ENCODE measurements at regions not wholly inside any gene's neighbourhood (a gene's known extent, or its start where the extent isn't known, plus 50 kb on each side); places are given as distances from the start of the nearest gene placed in this dataset.

- Histone ChIP-seq H3K4me1 (no peaks in the 10 kb centered on the region), H3K36me3 (no peaks in the 10 kb centered on the region), H3K9me3 (replicated peaks) (no peaks in the 10 kb centered on the region), H3K27ac (replicated peaks) (no peak overlapping the region), H3K27me3 (ENCODE audit: low read depth) (no peaks in the 10 kb centered on the region), H3K4me3 (no peak overlapping the region)
- no peak for TF ChIP-seq CTCF (IDR thresholded peaks at IDR 0.05; ENCODE audit: borderline replicate concordance)
- intact Hi-C loops (cut with micrococcal nuclease): no loop called here
- no peak for DNase-seq
Observed at GRCh38 chr7:91557789-91558404, 293.7 kb downstream of the FZD1 start.

DNA sequence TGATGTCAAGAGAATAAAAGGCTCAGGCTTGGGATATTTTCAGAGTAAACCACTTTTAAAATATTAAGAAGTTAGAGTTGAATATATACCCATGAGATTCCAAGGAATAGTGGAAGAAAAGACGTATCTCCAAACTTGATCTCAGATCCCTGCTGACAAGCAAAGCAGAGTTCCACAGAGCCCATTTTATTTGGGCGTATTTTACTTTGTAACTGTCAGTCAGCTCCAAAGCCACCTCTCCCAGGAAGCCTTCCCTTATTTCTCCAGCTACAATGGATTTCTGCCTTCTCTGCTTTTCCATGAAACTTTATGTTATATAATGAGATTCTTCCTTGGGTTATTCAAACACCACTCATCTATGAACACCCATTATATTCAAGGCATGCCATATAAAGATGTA lies 295.7 kb downstream of the FZD1 start:
- Histone ChIP-seq H3K4me3 (no peak overlapping the region), H3K9me3 (replicated peaks) (no peaks in the 10 kb centered on the region), H3K36me3 (no peaks in the 10 kb centered on the region), H3K4me1 (no peaks in the 10 kb centered on the region), H3K27ac (replicated peaks) (no peak overlapping the region), H3K27me3 (ENCODE audit: low read depth) (no peaks in the 10 kb centered on the region)
- no peak for TF ChIP-seq CTCF (IDR thresholded peaks at IDR 0.05; ENCODE audit: borderline replicate concordance)
- no peak for DNase-seq
- intact Hi-C loops (cut with micrococcal nuclease): no loop called here

DNA sequence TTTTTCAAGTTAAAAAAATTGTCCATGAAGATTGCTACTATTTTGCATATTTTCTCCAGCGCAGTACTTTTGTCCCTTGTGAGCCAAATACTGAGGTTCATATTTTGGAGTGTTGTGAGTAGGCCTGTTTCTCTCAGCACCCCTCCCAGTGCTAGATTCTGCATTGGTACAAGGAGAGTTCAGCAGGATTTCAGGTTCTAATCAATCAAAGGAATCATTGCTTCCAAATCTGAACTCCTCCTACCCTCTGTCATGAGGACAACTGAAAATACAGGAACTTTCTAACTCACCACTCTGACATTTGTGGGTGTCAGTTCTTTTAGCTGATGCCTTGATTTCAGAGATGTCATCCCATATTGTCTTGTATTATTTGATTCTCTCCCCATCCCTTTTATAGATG lies 299.9 kb downstream of the FZD1 start:
- H3K4me3 ChIP-seq: no peak overlapping the region
- no peaks in the 10 kb centered on the region for H3K9me3 ChIP-seq (replicated peaks)
- intact Hi-C loops (cut with micrococcal nuclease): no loop called here

DNA sequence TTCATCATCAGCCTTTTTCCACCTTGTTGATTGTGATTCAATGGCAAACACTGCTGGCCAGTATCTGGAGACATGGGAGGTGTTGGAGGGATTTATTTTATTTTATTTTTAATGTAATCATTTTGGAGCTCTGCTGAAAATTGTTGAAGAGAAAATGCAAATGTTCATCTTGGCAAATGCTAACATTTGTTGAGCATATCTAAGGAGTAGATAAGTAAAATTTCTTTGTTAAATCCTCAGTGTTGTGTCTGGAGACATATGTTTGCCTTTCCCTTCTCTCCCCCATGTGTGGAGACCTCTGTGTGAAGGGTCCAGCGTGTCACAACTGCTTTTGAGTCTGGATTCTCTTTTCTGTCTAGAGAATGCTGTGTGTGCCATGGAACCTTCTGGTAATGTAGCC lies 300.3 kb downstream of the FZD1 start:
- intact Hi-C loops (cut with micrococcal nuclease): no loop called here
- H3K9me3 ChIP-seq (replicated peaks): no peaks in the 10 kb centered on the region
- H3K27ac ChIP-seq (replicated peaks): no peak overlapping the region
- no peaks in the 10 kb centered on the region for H3K36me3 ChIP-seq
- no peaks in the 10 kb centered on the region for H3K4me1 ChIP-seq
- H3K27me3 ChIP-seq (ENCODE audit: low read depth): no peaks in the 10 kb centered on the region
- TF ChIP-seq CTCF (IDR thresholded peaks at IDR 0.05; ENCODE audit: borderline replicate concordance): no peak
- H3K4me3 ChIP-seq: no peak overlapping the region
- no peak for DNase-seq

More for the DNA sequence above, 299.9 kb downstream of the FZD1 start:
- H3K27me3 ChIP-seq (ENCODE audit: low read depth): no peaks in the 10 kb centered on the region
- H3K4me1 ChIP-seq: no peaks in the 10 kb centered on the region
- DNase-seq: no peak
- H3K36me3 ChIP-seq: no peaks in the 10 kb centered on the region
- TF ChIP-seq CTCF (IDR thresholded peaks at IDR 0.05; ENCODE audit: borderline replicate concordance): no peak
- no peak overlapping the region for H3K27ac ChIP-seq (replicated peaks)

DNA sequence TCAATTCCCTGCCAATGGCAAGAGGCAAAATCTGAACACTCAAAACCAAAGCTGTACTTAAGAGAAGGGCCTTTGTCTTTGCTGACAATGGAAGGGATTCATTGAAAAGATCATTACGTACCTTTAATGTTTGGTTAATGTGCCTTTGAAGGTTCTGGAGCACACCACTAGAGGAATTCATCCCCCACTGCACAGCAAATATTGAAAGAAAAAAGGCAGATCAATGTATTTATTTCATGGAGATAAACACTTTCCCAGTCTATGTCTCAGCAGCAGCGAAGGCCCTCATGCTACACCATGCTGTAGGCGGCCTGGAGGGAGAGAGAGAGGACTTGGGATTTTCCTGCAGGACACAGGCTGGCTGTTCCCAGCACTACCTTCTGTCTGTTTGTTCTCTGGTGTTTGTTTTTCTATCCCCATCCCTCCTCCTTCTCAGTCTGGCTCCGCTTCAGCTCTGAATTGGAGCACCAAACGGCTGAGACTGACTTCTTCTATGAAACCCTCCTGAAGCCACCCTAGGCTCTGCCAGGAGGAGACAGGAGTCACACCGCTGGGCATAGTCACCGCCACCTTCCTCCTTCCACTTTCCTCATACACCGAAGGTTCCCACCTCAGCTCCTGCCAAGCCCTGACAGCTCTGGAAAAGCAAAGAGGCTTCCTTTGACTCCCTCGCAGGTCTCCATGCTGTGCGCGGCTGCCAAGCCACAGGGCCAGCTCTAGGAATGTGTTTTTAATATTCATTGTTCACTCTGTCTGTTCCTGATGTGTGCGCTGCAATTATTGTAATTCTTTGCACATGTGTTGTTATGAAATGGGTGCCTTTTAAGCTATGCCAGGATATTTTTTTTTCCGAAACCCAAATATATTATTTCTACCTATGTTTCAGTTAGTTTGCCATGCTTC lies 301.5 kb downstream of the FZD1 start:
- no peak for DNase-seq
- Histone ChIP-seq H3K27ac (replicated peaks) (no peak overlapping the region), H3K4me1 (no peaks in the 10 kb centered on the region), H3K9me3 (replicated peaks) (no peaks in the 10 kb centered on the region), H3K4me3 (no peak overlapping the region), H3K27me3 (ENCODE audit: low read depth) (no peaks in the 10 kb centered on the region), H3K36me3 (no peaks in the 10 kb centered on the region)
- intact Hi-C loops (cut with micrococcal nuclease): no loop called here
- TF ChIP-seq CTCF (IDR thresholded peaks at IDR 0.05; ENCODE audit: borderline replicate concordance): no peak
